SK-N-SH (cell line): ENCODE measurements at regions not wholly inside any gene's neighbourhood (a gene's known extent, or its start where the extent isn't known, plus 50 kb on each side); places are given as distances from the start of the nearest gene placed in this dataset.

Experiments
- CTCF ChIA-PET: fragments of 300-600, 350-600 bp; formaldehyde crosslinking; extraction: SDS; loops from one replicate; lab custom pipeline; 2021; lab: Yijun Ruan, JAX
- POLR2A ChIA-PET: fragments of 350-600 bp; sonication (Branson Sonifier 250); formaldehyde crosslinking; extraction: SDS; loops from one replicate; lab custom pipeline; 2020; ENCODE audit warnings: antibody characterized with exemption, inconsistent platforms; lab: Yijun Ruan, JAX
- DNase-seq: peaks from one replicate; pipeline ENCODE4 v3.0.0; 2012
- H2AFZ ChIP-seq: fragments of 200-600 bp; sonication (generic); 2 replicates; pipeline ENCODE4 v1.8.1; 2016; ENCODE audit warnings: antibody characterized with exemption, mild to moderate bottlenecking, low read depth
- H3F3A ChIP-seq: fragments of 200-600 bp; sonication (generic); replicated peaks from 2 replicates; pipeline ENCODE3; 2016; ENCODE audit warnings: antibody characterized with exemption, mild to moderate bottlenecking; ENCODE audit not compliant: insufficient read depth
- H3K27ac ChIP-seq, 2 experiments: fragments of 200-500 bp in 1 of 2; fragments of 200-600 bp in 1 of 2; sonication (Bioruptor generic) in 1 of 2; sonication (generic), shearing (Covaris generic) in 1 of 2; 2 replicates each; pipeline versions ENCODE4 v1.5.1 to v1.6.1; 2014 to 2016; ENCODE audit warnings: low read depth in 2 of 2, inconsistent platforms in 1 of 2, low read length in 1 of 2, mild to moderate bottlenecking in 1 of 2, mixed read lengths in 1 of 2
- H3K27me3 ChIP-seq: fragments of 200-600 bp; sonication (generic), shearing (Covaris generic); 2 replicates; pipeline ENCODE4 v1.6.1; 2016; ENCODE audit warnings: mixed run types; ENCODE audit not compliant: insufficient read depth
- H3K36me3 ChIP-seq, 2 experiments: fragments of 200-500 bp in 1 of 2; fragments of 200-600 bp in 1 of 2; sonication (Bioruptor generic) in 1 of 2; sonication (generic) in 1 of 2; replicated peaks in 1 of 2; 2 replicates each; pipeline versions ENCODE3 to v1.5.1; 2014 to 2016; ENCODE audit warnings: low read length in 1 of 2, mild to moderate bottlenecking in 1 of 2; ENCODE audit not compliant: insufficient read depth in 2 of 2, control insufficient read depth in 1 of 2
- H3K4me1 ChIP-seq, 2 experiments: fragments of 200-500 bp in 1 of 2; fragments of 200-600 bp in 1 of 2; sonication (Bioruptor generic) in 1 of 2; sonication (generic), shearing (Covaris generic) in 1 of 2; 2 replicates each; pipeline versions ENCODE4 v1.5.1 to v1.6.1; 2014 to 2016; ENCODE audit warnings: low read depth in 1 of 2, low read length in 1 of 2, mixed run types in 1 of 2; ENCODE audit not compliant: insufficient read depth in 2 of 2, control insufficient read depth in 1 of 2
- H3K4me2 ChIP-seq: fragments of 200-600 bp; sonication (generic), shearing (Covaris generic); 2 replicates; pipeline ENCODE4 v1.6.1; 2017; ENCODE audit warnings: mixed run types
- H3K4me3 ChIP-seq, 2 experiments: fragments of 200-500 bp in 1 of 2; fragments of 200-600 bp in 1 of 2; sonication (Bioruptor generic) in 1 of 2; sonication (generic), shearing (Covaris generic) in 1 of 2; 2 replicates each; pipeline versions ENCODE4 v1.5.1 to v1.8.1; 2014 to 2016; ENCODE audit warnings: low read depth in 2 of 2, inconsistent platforms in 1 of 2, low read length in 1 of 2, mild to moderate bottlenecking in 1 of 2, mixed read lengths in 1 of 2, moderate library complexity in 1 of 2
- H3K79me2 ChIP-seq: fragments of 200-600 bp; sonication (generic); 2 replicates; pipeline ENCODE4 v1.8.1; 2017; ENCODE audit warnings: mild to moderate bottlenecking; ENCODE audit not compliant: insufficient read depth
- H3K9ac ChIP-seq: fragments of 200-600 bp; sonication (generic); 2 replicates; pipeline ENCODE4 v1.6.1; 2017; ENCODE audit warnings: mixed run types
- H3K9me2 ChIP-seq: fragments of 200-600 bp; sonication (generic); 2 replicates; pipeline ENCODE4 v1.6.1; 2017; ENCODE audit warnings: mixed run types
- H3K9me3 ChIP-seq: fragments of 200-600 bp; sonication (generic); 2 replicates; pipeline ENCODE4 v1.6.1; 2017; ENCODE audit warnings: mixed run types, mild to moderate bottlenecking, moderate library complexity
- H4K20me1 ChIP-seq: fragments of 200-600 bp; sonication (generic); 2 replicates; pipeline ENCODE4 v1.6.1; 2017; ENCODE audit warnings: mild to moderate bottlenecking, mixed run types; ENCODE audit not compliant: insufficient read depth
- CHD2 ChIP-seq: fragments of 150-350 bp; IDR thresholded peaks from 2 replicates; pipeline ENCODE4 v1.6.1; 2018; ENCODE audit warnings: low read length; ENCODE audit not compliant: partially characterized antibody
- CTCF ChIP-seq: fragments of 200-600 bp; sonication (generic); IDR thresholded peaks from 2 replicates; pipeline ENCODE4 v1.6.1; 2017; ENCODE audit warnings: antibody characterized with exemption, mild to moderate bottlenecking, moderate library complexity
- EP300 ChIP-seq, 2 experiments: IDR thresholded peaks; 2 replicates each; pipeline versions ENCODE4 v1.4.0 to v1.6.1; 2012; ENCODE audit warnings: borderline replicate concordance in 1 of 2, low read depth in 1 of 2, low read length in 1 of 2
- EZH2phosphoT487 ChIP-seq: fragments of 200-600 bp; sonication (generic); IDR thresholded peaks from 2 replicates; pipeline ENCODE4 v1.6.1; 2017; ENCODE audit warnings: low read depth, mixed run types, mild to moderate bottlenecking, antibody characterized with exemption, moderate library complexity, borderline replicate concordance
- FOXJ3 ChIP-seq: sonication (generic); formaldehyde crosslinking; IDR thresholded peaks from 2 replicates; pipeline ENCODE4 v1.5.1; 2020; ENCODE audit warnings: mild to moderate bottlenecking, missing genetic modification reagents
- GABPA ChIP-seq: IDR thresholded peaks from 2 replicates; pipeline ENCODE4 v1.4.0; 2012; ENCODE audit warnings: low read depth, mild to moderate bottlenecking
- JUND ChIP-seq: IDR thresholded peaks from 2 replicates; pipeline ENCODE4 v1.4.0; 2012
- MXI1 ChIP-seq: IDR thresholded peaks from 2 replicates; pipeline ENCODE4 v1.6.1; 2012; ENCODE audit warnings: mild to moderate bottlenecking, low read depth, low read length, improper control_type of control experiment
- NFIC ChIP-seq: IDR thresholded peaks from 2 replicates; pipeline ENCODE4 v1.4.0; 2012; ENCODE audit warnings: borderline replicate concordance
- PBX3 ChIP-seq: IDR thresholded peaks from 2 replicates; pipeline ENCODE4; 2012
- POLR2AphosphoS5 ChIP-seq: IDR thresholded peaks from 2 replicates; pipeline ENCODE4 v1.6.1; 2012; ENCODE audit warnings: low read depth, low read length
- RCOR1 ChIP-seq: fragments of 150-350 bp; IDR thresholded peaks from 2 replicates; pipeline ENCODE4 v1.6.1; 2017; ENCODE audit warnings: antibody characterized with exemption, low read length
- RFX5 ChIP-seq: IDR thresholded peaks from 2 replicates; pipeline ENCODE4 v1.6.1; 2012; ENCODE audit warnings: mild to moderate bottlenecking, improper control_type of control experiment, low read length
- SIN3A ChIP-seq: IDR thresholded peaks from 2 replicates; pipeline ENCODE4 v1.6.1; 2012; ENCODE audit warnings: low read depth, mild to moderate bottlenecking, low read length, moderate library complexity, borderline replicate concordance
- TCF12 ChIP-seq: IDR thresholded peaks from 2 replicates; pipeline ENCODE4 v1.4.0; 2012
- ZBTB33 ChIP-seq: IDR thresholded peaks from 2 replicates; pipeline ENCODE4 v1.4.0; 2012; ENCODE audit warnings: low read depth, borderline replicate concordance
- WGBS: methylation state at CpG from one replicate; pipeline ENCODE4 v1.1.6; 2017; ENCODE audit warnings: low lambda C conversion rate; 5-methylcytosine and 5-hydroxymethylcytosine counted together
- TF ChIP-seq, protein P1 (sequence below): fragments of 150-350 bp; IDR thresholded peaks from 2 replicates; pipeline ENCODE4 v1.6.1; 2016; ENCODE audit warnings: mild to moderate bottlenecking, low read depth, low read length
- TF ChIP-seq, protein P2 (sequence below): IDR thresholded peaks from 2 replicates; pipeline ENCODE4 v1.6.1; 2012; ENCODE audit warnings: mild to moderate bottlenecking, low read depth, low read length, moderate library complexity

DNA sequence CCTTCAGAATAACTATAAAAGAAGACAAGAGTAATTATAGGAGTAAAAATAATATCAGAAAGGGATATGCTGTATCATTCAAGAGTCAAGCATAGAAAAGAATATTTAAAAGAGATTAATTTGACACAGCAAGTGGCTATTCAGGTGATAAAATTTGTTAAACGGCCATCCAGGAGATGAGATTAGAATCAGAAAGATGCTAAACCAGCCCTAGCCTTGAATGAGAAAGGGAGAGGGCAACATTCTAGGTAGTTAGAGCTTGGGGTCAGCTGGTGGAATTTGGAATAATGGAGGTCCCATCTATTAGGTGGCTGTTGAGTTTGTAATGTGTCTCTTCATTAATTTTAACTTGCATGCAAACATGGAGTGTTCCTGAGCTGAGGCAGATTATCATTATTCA lies 350.5 kb upstream of the PABPC4L start:
- ChIA-PET CTCF (no interaction called here), POLR2A (no interaction called here)
- H3K79me2 ChIP-seq: no peaks in the 10 kb centered on the region
- H3K4me1 ChIP-seq: no peaks in the 10 kb centered on the region; a peak in 1 of 4 replicates
- H3K4me3 ChIP-seq: no peak overlapping the region
- no peaks in the 10 kb centered on the region for H3K27me3 ChIP-seq
- H2AFZ ChIP-seq: no peak overlapping the region
- no peaks in the 10 kb centered on the region for H4K20me1 ChIP-seq
- no peak overlapping the region for H3K4me2 ChIP-seq
- 0% methylated on average over 1 of the region's 1 CpG for whole genome bisulfite sequencing
- DNase-seq: no peak
- H3K9me3 ChIP-seq: peaks cover 16% of the 10 kb centered on the region; the same call in 1 of the 2 replicates
- TF ChIP-seq ZBTB33 (no peak), NFIC (no peak), RFX5 (no peak), SIN3A (no peak)
- no peaks in the 10 kb centered on the region for H3K9me2 ChIP-seq
- H3K9ac ChIP-seq: no peak overlapping the region
- no peaks in the 10 kb centered on the region for H3F3A ChIP-seq
- no peaks in the 10 kb centered on the region for H3K36me3 ChIP-seq
- H3K27ac ChIP-seq: no peak overlapping the region

DNA sequence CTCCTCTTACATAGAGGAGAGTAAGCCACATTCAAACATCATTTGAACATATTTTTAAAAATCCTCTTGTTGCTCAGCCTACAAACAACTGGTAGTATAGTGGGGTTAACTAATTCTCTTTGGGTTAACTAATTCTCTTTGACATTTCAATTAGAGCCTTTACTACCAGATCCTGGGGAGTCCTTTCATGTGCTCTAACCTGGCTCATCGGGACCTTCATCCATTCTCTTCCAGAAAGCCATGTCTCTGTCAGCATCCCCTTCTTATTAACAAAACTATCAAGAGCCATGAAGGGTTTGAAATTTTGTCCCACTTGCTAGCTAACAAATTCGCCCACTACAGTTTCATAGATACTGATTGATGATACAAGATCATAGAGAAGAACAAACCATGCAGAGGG lies 349.8 kb upstream of the PABPC4L start:
- no peaks in the 10 kb centered on the region for H3F3A ChIP-seq
- CTCF ChIA-PET: no interaction called here
- 11% methylated on average over 2 of the region's 2 CpGs for WGBS
- TF ChIP-seq JUND: no peak
- no peak for TF ChIP-seq EZH2phosphoT487
- TF ChIP-seq MXI1: no peak
- TF ChIP-seq EP300 (IDR thresholded peaks at IDR 0.05; ENCODE audit: borderline replicate concordance in 1 of 2, low read depth in 1 of 2, low read length in 1 of 2): no peak
- TF ChIP-seq, protein P1, sequence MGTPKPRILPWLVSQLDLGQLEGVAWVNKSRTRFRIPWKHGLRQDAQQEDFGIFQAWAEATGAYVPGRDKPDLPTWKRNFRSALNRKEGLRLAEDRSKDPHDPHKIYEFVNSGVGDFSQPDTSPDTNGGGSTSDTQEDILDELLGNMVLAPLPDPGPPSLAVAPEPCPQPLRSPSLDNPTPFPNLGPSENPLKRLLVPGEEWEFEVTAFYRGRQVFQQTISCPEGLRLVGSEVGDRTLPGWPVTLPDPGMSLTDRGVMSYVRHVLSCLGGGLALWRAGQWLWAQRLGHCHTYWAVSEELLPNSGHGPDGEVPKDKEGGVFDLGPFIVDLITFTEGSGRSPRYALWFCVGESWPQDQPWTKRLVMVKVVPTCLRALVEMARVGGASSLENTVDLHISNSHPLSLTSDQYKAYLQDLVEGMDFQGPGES: no peak
- TF ChIP-seq GABPA: no peak
- no peak for TF ChIP-seq FOXJ3
- no peak for TF ChIP-seq CTCF
- TF ChIP-seq RCOR1: no peak
- no peak for TF ChIP-seq NFIC
- TF ChIP-seq RFX5: no peak
- no peak for TF ChIP-seq CHD2
- no peak for TF ChIP-seq PBX3
- no peak for TF ChIP-seq TCF12
- TF ChIP-seq POLR2AphosphoS5: no peak
- TF ChIP-seq, protein P2, sequence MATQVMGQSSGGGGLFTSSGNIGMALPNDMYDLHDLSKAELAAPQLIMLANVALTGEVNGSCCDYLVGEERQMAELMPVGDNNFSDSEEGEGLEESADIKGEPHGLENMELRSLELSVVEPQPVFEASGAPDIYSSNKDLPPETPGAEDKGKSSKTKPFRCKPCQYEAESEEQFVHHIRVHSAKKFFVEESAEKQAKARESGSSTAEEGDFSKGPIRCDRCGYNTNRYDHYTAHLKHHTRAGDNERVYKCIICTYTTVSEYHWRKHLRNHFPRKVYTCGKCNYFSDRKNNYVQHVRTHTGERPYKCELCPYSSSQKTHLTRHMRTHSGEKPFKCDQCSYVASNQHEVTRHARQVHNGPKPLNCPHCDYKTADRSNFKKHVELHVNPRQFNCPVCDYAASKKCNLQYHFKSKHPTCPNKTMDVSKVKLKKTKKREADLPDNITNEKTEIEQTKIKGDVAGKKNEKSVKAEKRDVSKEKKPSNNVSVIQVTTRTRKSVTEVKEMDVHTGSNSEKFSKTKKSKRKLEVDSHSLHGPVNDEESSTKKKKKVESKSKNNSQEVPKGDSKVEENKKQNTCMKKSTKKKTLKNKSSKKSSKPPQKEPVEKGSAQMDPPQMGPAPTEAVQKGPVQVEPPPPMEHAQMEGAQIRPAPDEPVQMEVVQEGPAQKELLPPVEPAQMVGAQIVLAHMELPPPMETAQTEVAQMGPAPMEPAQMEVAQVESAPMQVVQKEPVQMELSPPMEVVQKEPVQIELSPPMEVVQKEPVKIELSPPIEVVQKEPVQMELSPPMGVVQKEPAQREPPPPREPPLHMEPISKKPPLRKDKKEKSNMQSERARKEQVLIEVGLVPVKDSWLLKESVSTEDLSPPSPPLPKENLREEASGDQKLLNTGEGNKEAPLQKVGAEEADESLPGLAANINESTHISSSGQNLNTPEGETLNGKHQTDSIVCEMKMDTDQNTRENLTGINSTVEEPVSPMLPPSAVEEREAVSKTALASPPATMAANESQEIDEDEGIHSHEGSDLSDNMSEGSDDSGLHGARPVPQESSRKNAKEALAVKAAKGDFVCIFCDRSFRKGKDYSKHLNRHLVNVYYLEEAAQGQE: no peak

More for the DNA sequence above, 349.8 kb upstream of the PABPC4L start:
- Histone ChIP-seq H3K9ac (no peak overlapping the region), H4K20me1 (no peaks in the 10 kb centered on the region), H2AFZ (no peak overlapping the region), H3K36me3 (no peaks in the 10 kb centered on the region), H3K79me2 (no peaks in the 10 kb centered on the region), H3K27ac (no peak overlapping the region), H3K27me3 (no peaks in the 10 kb centered on the region), H3K4me2 (no peak overlapping the region), H3K4me3 (no peak overlapping the region), H3K9me2 (no peaks in the 10 kb centered on the region), H3K9me3 (peaks cover 16% of the 10 kb centered on the region; the same call in 1 of the 2 replicates), H3K4me1 (no peaks in the 10 kb centered on the region; a peak in 1 of 4 replicates)
- no peak for DNase-seq
- POLR2A ChIA-PET: no interaction called here
